Fibroblast of lung (primary cell): ENCODE measurements at regions not wholly inside any gene's neighbourhood (a gene's known extent, or its start where the extent isn't known, plus 50 kb on each side); places are given as distances from the start of the nearest gene placed in this dataset.

Experiments used
- DNase-seq, 2 donors: peaks; one replicate each; pipeline versions ENCODE4 v3.0.0 to v3.0.0-alpha.2; 2010; ENCODE audit warnings: low read depth in 2 of 2
- H2AFZ ChIP-seq: 2 replicates; pipeline ENCODE4 v1.5.1; 2012; ENCODE audit warnings: low read length, control low read depth, inconsistent platforms
- H3K27ac ChIP-seq: 2 replicates; pipeline ENCODE4 v1.5.1; 2011; ENCODE audit warnings: low read length, control low read depth; ENCODE audit not compliant: insufficient read depth
- H3K27me3 ChIP-seq: 2 replicates; pipeline ENCODE4 v1.5.1; 2011; ENCODE audit warnings: mild to moderate bottlenecking, low read length; ENCODE audit not compliant: control insufficient read depth, insufficient read depth
- H3K36me3 ChIP-seq: 2 replicates; pipeline ENCODE4 v1.5.1; 2011; ENCODE audit warnings: low read length; ENCODE audit not compliant: control insufficient read depth, insufficient read depth
- H3K4me1 ChIP-seq: 2 replicates; pipeline ENCODE4 v1.5.1; 2011; ENCODE audit warnings: low read length; ENCODE audit not compliant: control insufficient read depth, insufficient read depth; ENCODE audit errors: extremely low read depth
- H3K4me2 ChIP-seq: 2 replicates; pipeline ENCODE4 v1.5.1; 2011; ENCODE audit warnings: low read length, control low read depth; ENCODE audit not compliant: insufficient read depth; ENCODE audit errors: extremely low read depth
- H3K4me3 ChIP-seq, 4 experiments: fragments of 200-600 bp in 1 of 4; sonication (generic) in 1 of 4; replicated peaks in 1 of 4; 2 replicates each; pipeline ENCODE4 v1.5.1; 2011 to 2016; ENCODE audit warnings: low read length in 4 of 4, low read depth in 3 of 4, mild to moderate bottlenecking in 3 of 4, control low read depth in 2 of 4, inconsistent platforms in 1 of 4, mixed read lengths in 1 of 4; ENCODE audit not compliant: insufficient read depth in 1 of 4; ENCODE audit errors: control extremely low read depth in 1 of 4
- H3K79me2 ChIP-seq: 2 replicates; pipeline ENCODE4 v1.5.1; 2012; ENCODE audit warnings: mild to moderate bottlenecking, low read length, inconsistent platforms; ENCODE audit not compliant: control insufficient read depth, insufficient read depth
- H3K9ac ChIP-seq: 2 replicates; pipeline ENCODE4 v1.5.1; 2011; ENCODE audit warnings: mild to moderate bottlenecking, low read length, control low read depth; ENCODE audit not compliant: insufficient read depth
- H3K9me3 ChIP-seq: 2 replicates; pipeline ENCODE4 v1.5.1; 2012; ENCODE audit warnings: low read depth, low read length; ENCODE audit not compliant: control insufficient read depth, insufficient read depth
- H4K20me1 ChIP-seq: 2 replicates; pipeline ENCODE4 v1.5.1; 2011; ENCODE audit warnings: low read length; ENCODE audit not compliant: control insufficient read depth, insufficient read depth; ENCODE audit errors: extremely low read depth
- EZH2 ChIP-seq: IDR thresholded peaks from 2 replicates; pipeline ENCODE4 v1.5.1; 2012; ENCODE audit warnings: low read length, control low read depth, mild to moderate bottlenecking; ENCODE audit errors: missing control alignments
- TF ChIP-seq, protein P1 (sequence below), 2 donors: IDR thresholded peaks in 1 of 2; conservative IDR thresholded peaks in 1 of 2; 1 replicate in 1 of 2; 2 replicates in 1 of 2; pipeline ENCODE4 v1.5.1; 2011 to 2012; ENCODE audit warnings: low read length in 2 of 2, control low read depth in 1 of 2, inconsistent platforms in 1 of 2, low read depth in 1 of 2, mild to moderate bottlenecking in 1 of 2

DNA sequence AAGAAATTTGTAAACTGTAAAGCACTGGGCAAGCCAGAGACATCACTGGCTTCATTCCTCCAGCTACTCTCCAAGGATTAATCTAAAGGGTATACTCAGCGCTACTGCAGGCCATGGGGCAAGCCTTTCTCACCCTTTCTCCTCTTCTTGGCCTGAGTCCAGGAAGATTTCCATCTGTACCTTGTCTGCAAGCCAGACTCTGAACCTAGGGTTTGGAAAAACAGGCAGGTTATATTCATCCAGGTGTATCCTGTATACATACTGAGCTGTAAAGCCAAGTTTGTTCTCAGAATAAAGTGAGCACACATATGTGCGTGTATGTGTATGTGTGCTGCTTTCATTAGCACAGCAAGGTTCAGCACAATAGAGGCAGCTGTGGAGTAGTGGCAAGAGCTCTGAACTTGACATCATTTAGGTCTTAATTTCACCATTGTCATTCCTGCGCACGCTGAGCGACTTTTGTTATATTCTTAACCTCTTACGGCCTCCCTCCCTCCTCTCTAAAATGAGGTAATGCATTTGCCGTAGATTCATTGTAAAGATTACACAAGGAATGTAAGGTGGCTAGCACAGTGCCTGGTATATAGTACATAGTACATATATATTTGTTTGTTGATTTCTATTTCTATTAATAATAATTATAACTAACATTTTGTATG, 128.1 kb upstream of the JUN start:
- TF ChIP-seq, protein P1, sequence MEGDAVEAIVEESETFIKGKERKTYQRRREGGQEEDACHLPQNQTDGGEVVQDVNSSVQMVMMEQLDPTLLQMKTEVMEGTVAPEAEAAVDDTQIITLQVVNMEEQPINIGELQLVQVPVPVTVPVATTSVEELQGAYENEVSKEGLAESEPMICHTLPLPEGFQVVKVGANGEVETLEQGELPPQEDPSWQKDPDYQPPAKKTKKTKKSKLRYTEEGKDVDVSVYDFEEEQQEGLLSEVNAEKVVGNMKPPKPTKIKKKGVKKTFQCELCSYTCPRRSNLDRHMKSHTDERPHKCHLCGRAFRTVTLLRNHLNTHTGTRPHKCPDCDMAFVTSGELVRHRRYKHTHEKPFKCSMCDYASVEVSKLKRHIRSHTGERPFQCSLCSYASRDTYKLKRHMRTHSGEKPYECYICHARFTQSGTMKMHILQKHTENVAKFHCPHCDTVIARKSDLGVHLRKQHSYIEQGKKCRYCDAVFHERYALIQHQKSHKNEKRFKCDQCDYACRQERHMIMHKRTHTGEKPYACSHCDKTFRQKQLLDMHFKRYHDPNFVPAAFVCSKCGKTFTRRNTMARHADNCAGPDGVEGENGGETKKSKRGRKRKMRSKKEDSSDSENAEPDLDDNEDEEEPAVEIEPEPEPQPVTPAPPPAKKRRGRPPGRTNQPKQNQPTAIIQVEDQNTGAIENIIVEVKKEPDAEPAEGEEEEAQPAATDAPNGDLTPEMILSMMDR (conservative IDR thresholded peaks at IDR 0.05 in 1 of 2, IDR thresholded peaks at IDR 0.05 in 1 of 2; ENCODE audit: low read depth in 1 of 2, low read length in 2 of 2) = no peak
- TF ChIP-seq EZH2 = no peak
- Histone ChIP-seq H4K20me1 (no peaks in the 10 kb centered on the region), H3K36me3 (no peaks in the 10 kb centered on the region), H3K27me3 (no peaks in the 10 kb centered on the region), H3K27ac (no peak overlapping the region), H3K4me1 (peaks cover 3% of the 10 kb centered on the region), H2AFZ (no peak overlapping the region), H3K9ac (no peak overlapping the region), H3K4me3 (no peak overlapping the region), H3K79me2 (no peaks in the 10 kb centered on the region), H3K4me2 (no peak overlapping the region), H3K9me3 (no peaks in the 10 kb centered on the region)
- no peak for DNase-seq

DNA sequence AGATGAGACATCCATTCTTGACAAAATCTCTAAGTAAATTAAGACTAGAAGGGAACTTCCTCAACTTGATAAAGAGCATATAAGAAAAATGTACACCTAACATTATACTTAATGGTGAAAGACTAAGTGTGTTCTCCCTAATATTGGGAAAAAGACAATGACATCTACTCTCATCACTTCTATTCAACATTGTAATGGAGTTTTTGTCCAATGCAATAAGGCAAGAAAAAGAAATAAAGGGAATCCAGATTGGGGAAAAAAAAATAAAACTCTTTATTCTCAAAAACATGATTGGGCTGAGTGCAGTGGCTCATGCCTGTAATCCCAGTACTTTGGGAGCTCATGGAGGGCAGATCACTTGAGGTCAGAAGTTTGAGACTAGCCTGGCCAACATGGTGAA, 131.1 kb upstream of the JUN start:
- H3K27ac ChIP-seq = no peak overlapping the region
- no peak overlapping the region for H3K9ac ChIP-seq
- no peaks in the 10 kb centered on the region for H3K4me1 ChIP-seq
- H4K20me1 ChIP-seq = no peaks in the 10 kb centered on the region
- H3K36me3 ChIP-seq = no peaks in the 10 kb centered on the region
- no peaks in the 10 kb centered on the region for H3K27me3 ChIP-seq
- H3K9me3 ChIP-seq = no peaks in the 10 kb centered on the region
- DNase-seq = no peak
- no peak overlapping the region for H3K4me2 ChIP-seq
- no peak for TF ChIP-seq EZH2
- TF ChIP-seq, protein P1 (conservative IDR thresholded peaks at IDR 0.05 in 1 of 2, IDR thresholded peaks at IDR 0.05 in 1 of 2; ENCODE audit: low read depth in 1 of 2, low read length in 2 of 2) = no peak
- no peak overlapping the region for H2AFZ ChIP-seq
- H3K4me3 ChIP-seq = no peak overlapping the region
- H3K79me2 ChIP-seq = no peaks in the 10 kb centered on the region

DNA sequence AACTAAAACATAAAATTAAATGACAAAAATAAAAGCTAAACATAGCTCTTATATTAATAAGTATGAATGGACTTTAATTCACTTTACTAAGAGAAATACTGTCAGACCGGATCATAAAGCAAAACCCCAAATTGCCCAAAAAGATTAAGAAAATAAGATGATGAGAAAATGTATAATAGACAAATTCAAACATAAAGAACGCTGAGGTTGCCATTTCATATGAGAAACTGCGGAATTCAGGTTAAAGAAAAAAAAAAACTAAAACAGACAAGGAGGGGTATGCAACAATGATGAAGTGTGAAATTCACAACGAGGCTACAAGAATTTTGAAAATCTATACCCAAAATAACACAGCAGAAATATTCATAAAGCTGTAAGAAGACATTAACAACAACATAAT, 133.6 kb upstream of the JUN start:
- TF ChIP-seq EZH2 = no peak
- TF ChIP-seq, protein P1 (conservative IDR thresholded peaks at IDR 0.05 in 1 of 2, IDR thresholded peaks at IDR 0.05 in 1 of 2; ENCODE audit: low read depth in 1 of 2, low read length in 2 of 2) = no peak
- no peaks in the 10 kb centered on the region for H3K9me3 ChIP-seq
- DNase-seq = no peak
- H2AFZ ChIP-seq = no peak overlapping the region
- H3K27me3 ChIP-seq = no peaks in the 10 kb centered on the region
- H3K79me2 ChIP-seq = no peaks in the 10 kb centered on the region
- no peak overlapping the region for H3K4me3 ChIP-seq
- H3K36me3 ChIP-seq = no peaks in the 10 kb centered on the region
- no peaks in the 10 kb centered on the region for H4K20me1 ChIP-seq
- H3K4me2 ChIP-seq = no peak overlapping the region
- H3K27ac ChIP-seq = no peak overlapping the region
- H3K4me1 ChIP-seq = no peaks in the 10 kb centered on the region
- no peak overlapping the region for H3K9ac ChIP-seq
